IMR-90 (cell line): ENCODE measurements at regions not wholly inside any gene's neighbourhood (a gene's known extent, or its start where the extent isn't known, plus 50 kb on each side); places are given as distances from the start of the nearest gene placed in this dataset.

Experiments used
- ATAC-seq: fragments of 200-7000 bp; cut with Tn5 transposase; 2 replicates; pipeline ENCODE4 v1.9.1; 2020; ENCODE audit warnings: low read depth, mild to moderate bottlenecking, moderate library complexity
- BruUV-seq: library from RNA; stranded (reverse); fragments of 400-500 nt; replicated peaks from 2 replicates; lab custom pipeline; 2021; lab: Mats Ljungman, UMichigan
- CTCF ChIA-PET: fragments of 300-600 bp; formaldehyde crosslinking; extraction: SDS; loops from one replicate; lab custom pipeline; 2021; ENCODE audit warnings: antibody characterized with exemption; lab: Yijun Ruan, JAX
- POLR2A ChIA-PET: fragments of 300-600 bp; sonication (Branson Sonifier 250); formaldehyde crosslinking; loops from one replicate; lab custom pipeline; 2022; ENCODE audit warnings: antibody characterized with exemption; ENCODE audit not compliant: unreplicated experiment; lab: Charles Lee
- DNase-seq: peaks from one replicate; pipeline ENCODE4 v3.0.0; 2013
- H2AFZ ChIP-seq: replicated peaks from 2 replicates; pipeline ENCODE3; 2013; ENCODE audit warnings: low read length, mild to moderate bottlenecking; ENCODE audit not compliant: poor library complexity
- H2AK5ac ChIP-seq: 2 replicates; pipeline ENCODE4 v1.6.1; 2013; ENCODE audit warnings: low read depth, low read length, inconsistent platforms
- H2AK9ac ChIP-seq: replicated peaks from 2 replicates; pipeline ENCODE3; 2013; ENCODE audit warnings: mild to moderate bottlenecking, low read depth, low read length, moderate library complexity; ENCODE audit not compliant: poor library complexity
- H2BK120ac ChIP-seq: 2 replicates; pipeline ENCODE4 v1.6.1; 2013; ENCODE audit warnings: low read depth, low read length, inconsistent platforms
- H2BK15ac ChIP-seq: 3 replicates; pipeline ENCODE4 v1.6.1; 2013; ENCODE audit warnings: low read depth, low read length, inconsistent platforms
- H2BK20ac ChIP-seq: 2 replicates; pipeline ENCODE4 v1.6.1; 2013; ENCODE audit warnings: low read depth, mild to moderate bottlenecking, inconsistent platforms, low read length, moderate library complexity
- H2BK5ac ChIP-seq: 2 replicates; pipeline ENCODE4 v1.6.1; 2013; ENCODE audit warnings: mild to moderate bottlenecking, low read depth, low read length, inconsistent platforms; ENCODE audit not compliant: poor library complexity, severe bottlenecking
- H3K14ac ChIP-seq: replicated peaks from 2 replicates; pipeline ENCODE4 v1.6.1; 2013; ENCODE audit warnings: low read depth, low read length, inconsistent platforms
- H3K18ac ChIP-seq: 2 replicates; pipeline ENCODE4 v1.6.1; 2013; ENCODE audit warnings: low read depth, low read length, control low read depth
- H3K23ac ChIP-seq: 2 replicates; pipeline ENCODE4 v1.6.1; 2013; ENCODE audit warnings: low read depth, low read length, inconsistent platforms
- H3K27ac ChIP-seq: 2 replicates; pipeline ENCODE4 v1.5.1; 2013; ENCODE audit warnings: mild to moderate bottlenecking, control low read depth, low read length; ENCODE audit not compliant: insufficient read depth
- H3K27me3 ChIP-seq: 2 replicates; pipeline ENCODE4 v1.6.1; 2013; ENCODE audit warnings: low read length; ENCODE audit not compliant: control insufficient read depth, insufficient read depth
- H3K36me3 ChIP-seq: 2 replicates; pipeline ENCODE4 v1.6.1; 2013; ENCODE audit warnings: low read length, mixed read lengths; ENCODE audit not compliant: control insufficient read depth, insufficient read depth
- H3K4ac ChIP-seq: 2 replicates; pipeline ENCODE4 v1.6.1; 2013; ENCODE audit warnings: low read depth, low read length, inconsistent platforms
- H3K4me1 ChIP-seq: 2 replicates; pipeline ENCODE4 v1.6.1; 2013; ENCODE audit warnings: low read length, mixed read lengths; ENCODE audit not compliant: control insufficient read depth, insufficient read depth
- H3K4me2 ChIP-seq: 2 replicates; pipeline ENCODE4 v1.6.1; 2013; ENCODE audit warnings: low read depth, mild to moderate bottlenecking, control low read depth, low read length, moderate library complexity
- H3K4me3 ChIP-seq: 2 replicates; pipeline ENCODE4 v1.5.1; 2013; ENCODE audit warnings: low read depth, mild to moderate bottlenecking, control low read depth, low read length, moderate library complexity; ENCODE audit not compliant: insufficient read depth
- H3K56ac ChIP-seq: 2 replicates; pipeline ENCODE4 v1.6.1; 2013; ENCODE audit warnings: low read length, inconsistent platforms; ENCODE audit not compliant: insufficient read depth; ENCODE audit errors: extremely low read depth
- H3K79me1 ChIP-seq, 2 experiments: 2 replicates each; pipeline ENCODE4 v1.6.1; 2013; ENCODE audit warnings: low read length in 2 of 2, inconsistent platforms in 1 of 2, low read depth in 1 of 2
- H3K9ac ChIP-seq: 2 replicates; pipeline ENCODE4 v1.6.1; 2013; ENCODE audit warnings: low read depth, low read length, control low read depth
- H3K9me1 ChIP-seq: 2 replicates; pipeline ENCODE4 v1.6.1; 2013; ENCODE audit warnings: low read length, inconsistent platforms; ENCODE audit not compliant: insufficient read depth
- H3K9me3 ChIP-seq: 2 replicates; pipeline ENCODE4 v1.6.1; 2013; ENCODE audit warnings: low read length; ENCODE audit not compliant: control insufficient read depth, insufficient read depth
- H4K20me1 ChIP-seq: 2 replicates; pipeline ENCODE4 v1.6.1; 2013; ENCODE audit warnings: low read length, inconsistent platforms; ENCODE audit not compliant: insufficient read depth
- H4K5ac ChIP-seq: 2 replicates; pipeline ENCODE4 v1.6.1; 2013; ENCODE audit warnings: mild to moderate bottlenecking, low read depth, low read length, control low read depth
- H4K8ac ChIP-seq, 2 experiments: 2 replicates each; pipeline ENCODE4 v1.6.1; 2013; ENCODE audit warnings: low read depth in 2 of 2, low read length in 2 of 2, control low read depth in 1 of 2, inconsistent platforms in 1 of 2
- H4K91ac ChIP-seq: 2 replicates; pipeline ENCODE4 v1.6.1; 2013; ENCODE audit warnings: low read depth, low read length, inconsistent platforms; ENCODE audit not compliant: insufficient read depth
- BHLHE40 ChIP-seq: fragments of 150-350 bp; IDR thresholded peaks from 2 replicates; pipeline ENCODE4 v1.6.1; 2016; ENCODE audit warnings: mild to moderate bottlenecking, low read depth, low read length
- CEBPB ChIP-seq: IDR thresholded peaks from 2 replicates; pipeline ENCODE4 v1.6.1; 2012; ENCODE audit warnings: low read depth, low read length, improper control_type of control experiment
- CHD1 ChIP-seq: IDR thresholded peaks from 2 replicates; pipeline ENCODE4 v1.6.1; 2012; ENCODE audit warnings: low read depth, low read length, improper control_type of control experiment
- FOS ChIP-seq: fragments of 150-350 bp; IDR thresholded peaks from 2 replicates; pipeline ENCODE4 v1.6.1; 2016; ENCODE audit warnings: low read depth, low read length
- MAFK ChIP-seq: IDR thresholded peaks from 2 replicates; pipeline ENCODE4 v1.6.1; 2012; ENCODE audit warnings: low read depth, low read length, improper control_type of control experiment
- MAZ ChIP-seq: IDR thresholded peaks from 2 replicates; pipeline ENCODE4 v1.6.1; 2012; ENCODE audit warnings: low read depth, mild to moderate bottlenecking, low read length, improper control_type of control experiment, moderate library complexity, borderline replicate concordance
- MXI1 ChIP-seq: IDR thresholded peaks from 2 replicates; pipeline ENCODE4 v1.6.1; 2012; ENCODE audit warnings: low read depth, mild to moderate bottlenecking, low read length, moderate library complexity, borderline replicate concordance
- NFE2L2 ChIP-seq: fragments of 150-350 bp; IDR thresholded peaks from 2 replicates; pipeline ENCODE4 v1.6.1; 2016; ENCODE audit warnings: low read depth, mild to moderate bottlenecking, low read length
- POLR2A ChIP-seq: IDR thresholded peaks from 2 replicates; pipeline ENCODE4 v1.6.1; 2012; ENCODE audit warnings: mild to moderate bottlenecking, low read depth, low read length
- RAD21 ChIP-seq: IDR thresholded peaks from 2 replicates; pipeline ENCODE4 v1.6.1; 2012; ENCODE audit warnings: low read length, improper control_type of control experiment
- RCOR1 ChIP-seq: IDR thresholded peaks from 2 replicates; pipeline ENCODE4 v1.6.1; 2012; ENCODE audit warnings: mild to moderate bottlenecking, low read length, improper control_type of control experiment; ENCODE audit not compliant: insufficient replicate concordance
- RFX5 ChIP-seq: IDR thresholded peaks from 2 replicates; pipeline ENCODE4 v1.8.0; 2012; ENCODE audit warnings: low read depth, mild to moderate bottlenecking, low read length, moderate library complexity
- SMC3 ChIP-seq: fragments of 150-350 bp; IDR thresholded peaks from 2 replicates; pipeline ENCODE4 v1.6.1; 2016; ENCODE audit warnings: low read depth, mild to moderate bottlenecking, antibody characterized with exemption, low read length, moderate library complexity
- dilution Hi-C: fragments of 300-500 bp; cut with HindIII; formaldehyde crosslinking; loops from one replicate; pipeline ENCODE4 v1.14.3; 2018; ENCODE audit warnings: low sequenced_read_pairs; ENCODE audit not compliant: unreplicated experiment
- in situ Hi-C: fragments of 300-500 bp; cut with MboI; formaldehyde crosslinking; loops from 3 replicates; pipeline ENCODE4 v1.14.3; 2019; ENCODE audit warnings: low sequenced_read_pairs, inconsistent platforms, mixed read lengths
- intact Hi-C: fragments of 100-400 bp; cut with micrococcal nuclease; formaldehyde crosslinking; loops from 2 replicates; pipeline ENCODE4 v1.10.0; 2022
- TF ChIP-seq, protein P1 (sequence below): fragments of 150-350 bp; IDR thresholded peaks from 2 replicates; pipeline ENCODE4 v1.6.1; 2017; ENCODE audit warnings: mild to moderate bottlenecking, antibody characterized with exemption, low read length, low read depth
- TF ChIP-seq, protein P2 (sequence below): fragments of 150-350 bp; IDR thresholded peaks from 2 replicates; pipeline ENCODE4 v1.6.1; 2016; ENCODE audit warnings: low read depth, mild to moderate bottlenecking, low read length, moderate library complexity, borderline replicate concordance
- TF ChIP-seq, protein P3 (sequence below): conservative IDR thresholded peaks from 2 replicates; pipeline ENCODE4 v1.5.1; 2012; ENCODE audit warnings: mild to moderate bottlenecking, low read depth, low read length, improper control_type of control experiment

DNA sequence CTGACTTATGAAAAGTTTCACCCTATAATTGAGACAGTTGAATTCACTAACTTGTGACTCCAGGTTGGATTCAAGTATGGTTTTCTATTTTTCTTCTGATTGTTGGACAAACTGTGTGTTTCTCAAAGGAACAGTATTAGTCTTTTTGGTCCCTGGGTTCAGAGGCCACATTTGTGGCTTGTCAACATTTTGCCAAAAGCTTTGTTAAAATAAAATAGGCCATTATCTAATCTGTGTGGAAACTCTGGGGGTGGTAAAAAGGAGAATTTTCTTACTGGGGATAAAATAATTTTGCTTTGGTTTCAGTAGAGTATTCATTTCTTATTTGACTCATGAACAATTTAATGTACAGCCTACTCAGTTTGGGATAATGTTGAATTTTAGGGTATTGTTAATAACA is 166.3 kb downstream of the TMEM167A start:
- Histone ChIP-seq H3K79me1 (no peaks in the 10 kb centered on the region), H2BK15ac (no peak overlapping the region), H3K14ac (no peak overlapping the region), H4K20me1 (no peaks in the 10 kb centered on the region), H4K5ac (no peak overlapping the region), H3K18ac (no peak overlapping the region), H3K4ac (no peak overlapping the region), H3K27me3 (no peaks in the 10 kb centered on the region), H3K4me2 (no peak overlapping the region), H2BK120ac (no peak overlapping the region), H3K4me1 (no peaks in the 10 kb centered on the region), H2AFZ (no peak overlapping the region), H4K8ac (no peak overlapping the region), H3K27ac (no peak overlapping the region), H3K36me3 (no peaks in the 10 kb centered on the region), H2AK9ac (no peak overlapping the region), H2BK20ac (no peak overlapping the region), H3K4me3 (no peak overlapping the region), H3K56ac (no peak overlapping the region), H3K9ac (no peak overlapping the region), H3K23ac (no peak overlapping the region), H4K91ac (no peak overlapping the region), H3K9me3 (peaks cover 3% of the 10 kb centered on the region; the same call in 1 of the 2 replicates), H2AK5ac (no peak overlapping the region), H2BK5ac (no peak overlapping the region), H3K9me1 (no peaks in the 10 kb centered on the region)
- ChIA-PET CTCF (no interaction called here), POLR2A (no interaction called here)
- BruUV-seq = no TSS peak
- dilution Hi-C loops = no loop called here
- no peak for DNase-seq
- in situ Hi-C loops = no loop called here
- intact Hi-C loops = no loop called here
- no peak for ATAC-seq
- TF ChIP-seq BHLHE40 = no peak
- no peak for TF ChIP-seq MAZ
- TF ChIP-seq, protein P1, sequence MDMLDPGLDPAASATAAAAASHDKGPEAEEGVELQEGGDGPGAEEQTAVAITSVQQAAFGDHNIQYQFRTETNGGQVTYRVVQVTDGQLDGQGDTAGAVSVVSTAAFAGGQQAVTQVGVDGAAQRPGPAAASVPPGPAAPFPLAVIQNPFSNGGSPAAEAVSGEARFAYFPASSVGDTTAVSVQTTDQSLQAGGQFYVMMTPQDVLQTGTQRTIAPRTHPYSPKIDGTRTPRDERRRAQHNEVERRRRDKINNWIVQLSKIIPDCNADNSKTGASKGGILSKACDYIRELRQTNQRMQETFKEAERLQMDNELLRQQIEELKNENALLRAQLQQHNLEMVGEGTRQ = no peak
- no peak for TF ChIP-seq RCOR1
- TF ChIP-seq, protein P2, sequence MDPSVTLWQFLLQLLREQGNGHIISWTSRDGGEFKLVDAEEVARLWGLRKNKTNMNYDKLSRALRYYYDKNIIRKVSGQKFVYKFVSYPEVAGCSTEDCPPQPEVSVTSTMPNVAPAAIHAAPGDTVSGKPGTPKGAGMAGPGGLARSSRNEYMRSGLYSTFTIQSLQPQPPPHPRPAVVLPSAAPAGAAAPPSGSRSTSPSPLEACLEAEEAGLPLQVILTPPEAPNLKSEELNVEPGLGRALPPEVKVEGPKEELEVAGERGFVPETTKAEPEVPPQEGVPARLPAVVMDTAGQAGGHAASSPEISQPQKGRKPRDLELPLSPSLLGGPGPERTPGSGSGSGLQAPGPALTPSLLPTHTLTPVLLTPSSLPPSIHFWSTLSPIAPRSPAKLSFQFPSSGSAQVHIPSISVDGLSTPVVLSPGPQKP = no peak
- no peak for TF ChIP-seq CHD1
- TF ChIP-seq NFE2L2 = no peak
- TF ChIP-seq RFX5 = no peak
- no peak for TF ChIP-seq MAFK
- TF ChIP-seq CEBPB = no peak
- TF ChIP-seq RAD21 = no peak
- TF ChIP-seq MXI1 = no peak
- no peak for TF ChIP-seq POLR2A
- TF ChIP-seq, protein P3, sequence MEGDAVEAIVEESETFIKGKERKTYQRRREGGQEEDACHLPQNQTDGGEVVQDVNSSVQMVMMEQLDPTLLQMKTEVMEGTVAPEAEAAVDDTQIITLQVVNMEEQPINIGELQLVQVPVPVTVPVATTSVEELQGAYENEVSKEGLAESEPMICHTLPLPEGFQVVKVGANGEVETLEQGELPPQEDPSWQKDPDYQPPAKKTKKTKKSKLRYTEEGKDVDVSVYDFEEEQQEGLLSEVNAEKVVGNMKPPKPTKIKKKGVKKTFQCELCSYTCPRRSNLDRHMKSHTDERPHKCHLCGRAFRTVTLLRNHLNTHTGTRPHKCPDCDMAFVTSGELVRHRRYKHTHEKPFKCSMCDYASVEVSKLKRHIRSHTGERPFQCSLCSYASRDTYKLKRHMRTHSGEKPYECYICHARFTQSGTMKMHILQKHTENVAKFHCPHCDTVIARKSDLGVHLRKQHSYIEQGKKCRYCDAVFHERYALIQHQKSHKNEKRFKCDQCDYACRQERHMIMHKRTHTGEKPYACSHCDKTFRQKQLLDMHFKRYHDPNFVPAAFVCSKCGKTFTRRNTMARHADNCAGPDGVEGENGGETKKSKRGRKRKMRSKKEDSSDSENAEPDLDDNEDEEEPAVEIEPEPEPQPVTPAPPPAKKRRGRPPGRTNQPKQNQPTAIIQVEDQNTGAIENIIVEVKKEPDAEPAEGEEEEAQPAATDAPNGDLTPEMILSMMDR = no peak
- no peak for TF ChIP-seq SMC3
- no peak for TF ChIP-seq FOS
